GM21825 (cell line): ENCODE measurements at regions not wholly inside any gene's neighbourhood (a gene's known extent, or its start where the extent isn't known, plus 50 kb on each side); places are given as distances from the start of the nearest gene placed in this dataset.
"Not testable (repeated sequence)": the region's sequence is repeated elsewhere in the genome, so short reads cannot be mapped to it uniquely, and the experiment has no call there.

Experiments used
- ATAC-seq: cut with Tn5 transposase; IDR thresholded peaks from one replicate; pipeline ENCODE4 v1.9.1; 2021; ENCODE audit warnings: mild to moderate bottlenecking, moderate library complexity; ENCODE audit not compliant: unreplicated experiment

DNA sequence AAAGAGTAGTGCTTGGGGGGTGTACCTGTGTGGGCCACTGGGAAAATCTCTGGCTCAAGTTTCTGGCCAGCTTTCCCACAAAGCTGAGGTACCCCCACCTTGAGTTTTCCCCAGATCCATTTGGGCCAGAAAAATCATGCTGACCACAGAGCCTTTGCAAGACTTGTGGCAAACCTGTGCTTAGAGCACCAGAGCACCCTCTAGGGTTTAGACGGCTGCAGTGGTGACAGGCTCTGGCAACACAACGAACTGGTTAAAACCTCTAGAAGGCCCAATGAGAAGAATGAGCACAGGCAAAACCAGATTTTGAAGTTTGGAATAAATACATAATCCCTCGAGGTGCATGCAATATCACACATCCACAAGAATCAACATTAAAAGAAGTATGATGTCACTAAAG lies 290.7 kb upstream of the FOLH1 start:
- ATAC-seq, result no peak

GRCh38 chr11:49505231-49505630 lies 296.8 kb upstream of the FOLH1 start:
- ATAC-seq, result no peak

GRCh38 chr11:49526240-49526829 lies 317.9 kb upstream of the FOLH1 start:
- ATAC-seq, result peak; percentile 86

GRCh38 chr11:49533204-49533603 lies 324.8 kb upstream of the FOLH1 start:
- no peak for ATAC-seq

GRCh38 chr11:49538927-49539326 lies 330.5 kb upstream of the FOLH1 start:
- not testable (repeated sequence) for ATAC-seq

DNA sequence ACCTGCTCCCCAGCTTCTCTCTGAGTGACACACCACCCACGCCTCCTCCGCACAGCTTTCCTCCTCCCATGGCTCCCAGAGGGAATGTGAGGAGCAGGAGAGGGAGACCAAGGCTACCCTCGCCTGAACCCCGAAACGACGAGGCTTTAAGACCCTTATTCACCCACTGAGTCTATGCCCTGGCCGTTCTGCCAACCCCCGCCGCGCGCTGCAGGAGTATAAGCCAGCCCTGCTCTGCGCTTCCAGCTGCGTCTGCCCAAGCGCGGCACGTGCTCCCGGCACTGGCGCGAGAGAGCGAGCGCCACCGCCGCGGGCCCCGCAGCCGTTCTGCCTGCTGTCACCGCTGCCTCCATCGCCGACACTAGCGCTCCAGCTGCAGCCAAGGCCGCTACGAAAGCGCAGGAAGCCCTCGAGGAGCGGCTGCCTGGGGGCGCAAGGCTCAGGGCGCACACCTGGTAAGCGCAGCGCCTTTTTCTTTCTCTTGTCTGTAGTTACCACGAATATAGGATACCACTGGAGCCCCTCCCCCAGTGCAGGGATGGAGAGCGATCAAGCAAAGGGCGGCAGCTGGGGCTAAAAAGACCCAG lies 350.0 kb upstream of the FOLH1 start:
- not testable (repeated sequence) for ATAC-seq

- ATAC-seq, result not testable (repeated sequence)
These were observed 352.2 kb upstream of the FOLH1 start for GRCh38 chr11:49560593-49560992.

DNA sequence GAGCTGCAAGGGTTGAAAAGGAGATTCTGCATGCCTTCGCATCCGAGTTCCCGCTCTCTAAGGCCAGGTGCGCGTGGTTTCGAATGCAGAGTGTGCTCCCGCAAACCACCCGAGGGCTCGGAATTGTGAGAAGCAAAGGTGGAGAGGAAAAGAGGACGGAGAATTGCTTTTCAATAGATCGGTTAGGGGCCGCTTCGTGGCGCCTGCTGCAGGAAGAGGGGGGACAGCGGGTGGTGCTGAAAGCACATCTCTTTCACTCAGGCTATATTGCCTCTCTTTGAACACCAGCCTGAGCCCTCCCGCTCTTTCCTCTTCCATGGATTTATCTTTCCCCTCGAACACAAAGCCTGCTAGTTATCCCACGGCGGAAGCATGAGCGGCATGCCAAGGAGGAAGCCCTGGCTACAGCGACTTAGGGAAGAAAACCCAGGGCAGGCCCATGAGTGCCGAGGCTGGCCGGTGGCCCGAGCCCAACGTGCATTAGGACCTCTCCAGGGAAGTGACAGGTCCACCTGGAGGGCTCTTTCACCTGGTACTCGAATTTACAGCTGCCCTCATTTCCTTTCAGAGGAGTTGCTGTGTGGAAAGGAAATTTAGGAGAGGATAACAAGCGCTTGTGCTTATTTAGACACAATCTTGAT lies 353.0 kb upstream of the FOLH1 start:
- not testable (repeated sequence) for ATAC-seq

DNA sequence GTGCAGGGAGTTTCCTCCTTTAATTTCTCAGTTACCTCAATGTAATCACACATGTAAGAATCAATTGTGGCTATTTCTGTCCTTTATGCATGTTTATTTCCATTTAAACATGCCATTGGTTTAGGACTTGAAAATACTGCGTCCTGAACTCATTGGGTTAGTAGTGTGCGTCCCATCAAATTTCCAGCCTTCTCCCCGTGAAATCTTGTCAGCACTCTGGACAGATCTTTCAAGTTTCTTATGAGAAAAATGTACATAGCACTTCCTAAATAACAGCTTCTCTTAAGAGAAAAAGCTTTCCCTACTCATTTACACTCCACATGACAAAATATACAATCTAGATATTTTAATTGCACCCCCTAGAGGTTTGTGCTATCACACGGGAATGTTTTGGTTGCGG lies 353.9 kb upstream of the FOLH1 start:
- ATAC-seq, result not testable (repeated sequence)

DNA sequence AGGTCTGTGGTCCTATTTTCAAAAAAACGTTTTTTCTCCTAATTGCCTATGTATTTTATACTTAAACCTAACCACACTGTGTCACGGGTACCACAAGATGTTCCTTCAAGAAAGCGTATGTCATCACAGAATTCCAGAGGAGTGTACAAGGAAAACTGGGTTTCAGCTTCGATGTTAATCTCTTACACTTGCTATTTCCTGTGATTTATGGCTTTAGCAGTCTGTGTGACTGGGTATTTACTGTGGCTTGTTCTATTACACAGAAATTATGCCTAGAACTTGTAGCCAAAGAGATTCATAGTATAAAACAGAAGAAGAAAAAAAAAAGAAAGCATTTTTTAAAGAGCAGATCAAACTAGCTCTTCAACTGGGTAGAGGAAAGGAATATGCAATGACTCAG lies 371.1 kb upstream of the FOLH1 start:
- not testable (repeated sequence) for ATAC-seq

DNA sequence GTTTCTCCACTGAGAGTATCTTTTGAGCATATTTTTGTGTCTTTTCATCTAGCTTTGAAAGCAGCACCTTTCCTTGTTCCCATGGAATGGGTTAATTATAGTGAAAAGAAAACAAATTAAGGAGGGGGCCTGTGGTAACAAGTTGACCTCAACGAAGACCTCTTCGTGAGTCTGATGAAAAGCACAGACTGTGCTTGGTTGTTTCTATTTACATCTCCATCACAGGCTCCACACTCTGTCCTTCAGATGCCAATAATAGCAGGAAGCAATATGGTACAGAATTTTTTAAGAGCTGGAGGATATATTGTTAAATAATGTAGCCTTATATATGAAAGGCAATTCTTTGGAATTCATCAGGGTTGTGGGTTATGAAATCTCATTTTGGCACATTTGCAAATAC lies 366.7 kb upstream of the OR4C13 start:
- ATAC-seq, result not testable (repeated sequence)

GRCh38 chr11:49608892-49609291 lies 343.3 kb upstream of the OR4C13 start:
- ATAC-seq, result not testable (repeated sequence)

DNA sequence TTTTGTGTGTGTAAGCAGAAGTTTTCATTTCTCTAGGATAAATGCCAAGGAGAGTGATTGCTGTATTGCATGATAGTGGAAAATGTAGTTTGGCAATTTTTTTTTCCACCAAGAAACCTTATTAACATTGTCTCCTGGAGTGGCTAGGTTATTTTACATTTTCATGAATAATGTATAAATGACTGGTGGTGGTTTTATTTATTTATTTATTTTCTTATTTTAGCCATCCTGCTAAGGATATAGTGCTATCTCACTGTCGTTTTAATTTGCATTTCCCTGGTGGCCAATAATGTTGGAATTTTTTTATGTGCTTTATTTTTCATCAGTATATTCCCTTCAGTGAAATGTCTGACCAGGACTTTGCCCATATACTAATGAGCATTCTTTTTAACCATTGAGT lies 328.3 kb upstream of the OR4C13 start:
- ATAC-seq, result not testable (repeated sequence)

GRCh38 chr11:49670705-49671104 lies 281.5 kb upstream of the OR4C13 start:
- not testable (repeated sequence) for ATAC-seq

DNA sequence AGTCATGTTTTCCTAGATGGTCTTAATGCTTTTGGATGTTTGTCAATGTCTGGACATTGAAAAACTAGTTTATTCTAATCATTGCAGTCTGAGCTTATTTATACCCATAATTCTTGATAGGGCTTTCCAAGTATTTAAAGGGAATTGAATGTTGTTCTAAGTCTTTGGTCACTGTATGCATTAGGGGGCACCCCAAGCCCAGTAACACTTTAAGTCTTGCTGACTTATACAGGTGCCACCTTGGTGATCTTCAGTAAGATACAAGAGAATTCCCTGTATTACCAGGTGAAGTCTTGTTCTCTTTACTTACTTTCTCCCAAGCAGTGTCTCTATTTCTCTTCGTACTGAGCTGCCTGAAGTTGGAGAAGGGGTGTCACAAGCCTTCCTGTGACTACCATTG lies 250.1 kb upstream of the OR4C13 start:
- not testable (repeated sequence) for ATAC-seq

DNA sequence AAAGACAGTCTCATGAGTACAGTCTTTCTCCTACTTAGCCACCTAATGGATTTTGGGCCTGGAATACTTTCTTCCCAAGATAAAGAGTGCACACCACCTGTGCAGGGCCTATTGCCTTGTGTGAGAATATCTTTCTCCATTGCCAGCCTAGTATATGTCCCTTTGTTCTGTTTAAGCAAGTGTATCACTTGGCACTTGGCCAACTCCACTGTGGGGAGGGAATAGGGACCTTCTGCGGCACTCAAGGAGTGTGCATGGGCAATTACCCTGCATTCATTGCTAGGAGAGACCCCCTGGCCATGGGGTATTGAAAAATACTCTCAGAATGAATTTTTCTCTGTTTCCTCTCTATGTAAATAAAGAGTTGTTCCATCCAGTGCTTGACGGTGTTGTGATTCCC lies 201.7 kb upstream of the OR4C13 start:
- ATAC-seq, result not testable (repeated sequence)

GRCh38 chr11:49750960-49751359 lies 201.2 kb upstream of the OR4C13 start:
- not testable (repeated sequence) for ATAC-seq

GRCh38 chr11:49780791-49781190 lies 171.4 kb upstream of the OR4C13 start:
- ATAC-seq, result not testable (repeated sequence)

GRCh38 chr11:49782000-49782399 lies 170.2 kb upstream of the OR4C13 start:
- not testable (repeated sequence) for ATAC-seq

DNA sequence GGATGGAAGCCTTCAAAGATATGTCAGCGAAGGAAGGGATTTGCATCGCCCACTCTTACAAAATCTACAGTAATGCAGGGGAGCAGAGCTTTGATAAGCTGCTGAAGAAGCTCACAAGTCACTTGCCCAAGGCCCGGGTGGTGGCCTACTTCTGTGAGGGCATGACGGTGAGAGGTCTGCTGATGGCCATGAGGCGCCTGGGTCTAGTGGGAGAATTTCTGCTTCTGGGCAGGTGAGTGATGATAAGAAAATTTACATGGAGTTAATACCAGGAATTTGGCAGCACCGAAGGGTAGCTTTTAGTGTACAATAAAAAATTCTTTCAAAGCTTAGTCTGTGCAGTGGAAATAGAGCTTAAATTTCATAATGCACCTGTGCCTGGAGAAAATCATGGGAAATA lies 168.3 kb upstream of the OR4C13 start:
- not testable (repeated sequence) for ATAC-seq

DNA sequence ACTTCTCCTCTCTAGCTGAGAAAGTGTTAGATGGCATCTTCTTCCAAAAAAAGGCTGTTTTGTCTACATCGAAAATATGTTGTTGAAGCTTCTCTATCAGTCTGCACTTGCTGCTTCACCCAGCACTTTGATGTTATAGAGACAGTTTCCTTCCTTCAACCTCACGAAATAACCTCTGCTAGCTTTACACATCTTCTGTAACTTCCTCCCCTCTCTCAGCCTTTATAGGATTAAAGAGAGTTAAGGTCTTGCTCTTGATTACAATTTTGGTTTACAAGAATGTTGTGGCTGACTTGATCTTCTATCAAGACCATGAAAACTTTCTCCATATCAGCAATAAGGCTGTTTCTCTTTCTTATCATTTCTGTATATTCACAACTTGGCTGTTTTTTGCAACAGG lies 162.4 kb upstream of the OR4C13 start:
- not testable (repeated sequence) for ATAC-seq

- ATAC-seq, result not testable (repeated sequence)
These were observed 153.9 kb upstream of the OR4C13 start for GRCh38 chr11:49798206-49798837.
